CD4-positive, alpha-beta T cell treated with Interleukin-4 for 1 hour (primary cell): ENCODE measurements at regions not wholly inside any gene's neighbourhood (a gene's known extent, or its start where the extent isn't known, plus 50 kb on each side); places are given as distances from the start of the nearest gene placed in this dataset.

Experiments used
- DNase-seq, 2 donors: peaks; one replicate each; pipeline ENCODE4 v3.0.0-alpha.2; 2020 to 2022

GRCh38 chr5:3891113-3891512 lies 295.5 kb downstream of the IRX1 start:
- DNase-seq = no peak

GRCh38 chr5:3893527-3893926 lies 297.9 kb downstream of the IRX1 start:
- DNase-seq = no peak

- no peak for DNase-seq
Observed at GRCh38 chr5:3893975-3894374, 298.3 kb downstream of the IRX1 start.

GRCh38 chr5:3896098-3896497 lies 300.5 kb downstream of the IRX1 start:
- DNase-seq = no peak

GRCh38 chr5:3899093-3899492 lies 303.5 kb downstream of the IRX1 start:
- no peak for DNase-seq

- no peak for DNase-seq
Observed at GRCh38 chr5:3904584-3904983, 309.0 kb downstream of the IRX1 start.

GRCh38 chr5:3905031-3905430 lies 309.4 kb downstream of the IRX1 start:
- no peak for DNase-seq

- no peak for DNase-seq
Observed at GRCh38 chr5:3905521-3905920, 309.9 kb downstream of the IRX1 start.

- no peak for DNase-seq
Observed at GRCh38 chr5:3911111-3911510, 315.5 kb downstream of the IRX1 start.

- no peak for DNase-seq
Observed at GRCh38 chr5:3911773-3912172, 316.1 kb downstream of the IRX1 start.

- DNase-seq = no peak
Observed at GRCh38 chr5:3912790-3913189, 317.2 kb downstream of the IRX1 start.

- DNase-seq = no peak
Observed at GRCh38 chr5:3913279-3913678, 317.6 kb downstream of the IRX1 start.

- no peak for DNase-seq
Observed at GRCh38 chr5:3925022-3925421, 329.4 kb downstream of the IRX1 start.

- DNase-seq = no peak
Observed at GRCh38 chr5:3925935-3926334, 330.3 kb downstream of the IRX1 start.

GRCh38 chr5:3929799-3930198 lies 334.2 kb downstream of the IRX1 start:
- no peak for DNase-seq

GRCh38 chr5:3931976-3932375 lies 336.3 kb downstream of the IRX1 start:
- no peak for DNase-seq

- DNase-seq = no peak
Observed at GRCh38 chr5:3933536-3933935, 337.9 kb downstream of the IRX1 start.

GRCh38 chr5:3933966-3934365 lies 338.3 kb downstream of the IRX1 start:
- DNase-seq = no peak

- DNase-seq = no peak
Observed at GRCh38 chr5:3943859-3944258, 348.2 kb downstream of the IRX1 start.

- DNase-seq = no peak
Observed at GRCh38 chr5:3944930-3945329, 349.3 kb downstream of the IRX1 start.

- DNase-seq = no peak
Observed at GRCh38 chr5:3948838-3949237, 353.2 kb downstream of the IRX1 start.

GRCh38 chr5:3954199-3954598 lies 358.6 kb downstream of the IRX1 start:
- DNase-seq = no peak

- no peak for DNase-seq
Observed at GRCh38 chr5:3954633-3955032, 359.0 kb downstream of the IRX1 start.

- DNase-seq = no peak
Observed at GRCh38 chr5:3957658-3958057, 362.0 kb downstream of the IRX1 start.

GRCh38 chr5:3958389-3958788 lies 362.8 kb downstream of the IRX1 start:
- DNase-seq = no peak

- no peak for DNase-seq
Observed at GRCh38 chr5:3962113-3962512, 366.5 kb downstream of the IRX1 start.
